NCI-H1694 (cell line): ENCODE measurements at regions not wholly inside any gene's neighbourhood (a gene's known extent, or its start where the extent isn't known, plus 50 kb on each side); places are given as distances from the start of the nearest gene placed in this dataset.

Experiments used
- DNase-seq: peaks from one replicate; lab custom pipeline; 2025; lab: John Stamatoyannopoulos, UW

DNA sequence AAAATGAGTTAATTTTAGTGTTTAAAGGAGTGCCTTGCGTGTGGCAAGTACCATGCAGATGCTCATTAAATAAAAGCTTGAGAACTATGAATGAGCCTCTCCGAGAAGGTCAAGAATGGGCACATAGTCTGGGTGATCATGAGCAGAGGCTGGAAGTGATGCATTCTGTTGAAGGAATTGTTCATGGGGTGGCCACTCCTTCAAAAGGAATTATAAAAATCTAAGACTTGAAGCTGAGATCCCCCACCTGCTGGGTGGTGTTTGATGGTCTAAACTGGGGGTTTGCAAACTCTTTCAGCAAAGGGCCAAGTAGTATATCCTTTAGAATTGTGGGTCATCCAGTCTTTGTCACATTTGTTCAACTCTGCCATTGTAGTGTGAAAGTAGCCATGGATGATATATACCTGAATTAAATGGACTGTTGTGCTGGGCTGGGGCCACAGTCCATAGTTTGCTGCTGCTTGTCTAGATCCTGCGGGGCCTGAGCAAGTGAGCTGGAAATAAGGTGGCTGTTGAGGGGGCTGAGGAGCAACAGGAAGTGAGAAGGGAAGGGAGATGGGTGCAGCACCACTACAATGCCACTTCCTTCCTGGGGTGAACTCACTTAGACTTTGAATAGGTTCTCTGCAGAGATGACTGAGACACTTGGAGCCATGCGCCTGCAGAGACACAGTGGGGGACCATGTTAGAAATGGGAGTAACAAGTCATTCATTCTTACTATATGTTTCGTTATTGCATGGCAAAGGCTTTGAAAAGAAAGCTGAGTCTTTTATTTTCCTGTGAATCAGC lies 179.0 kb downstream of the SNX19 start:
- DNase-seq: no peak

DNA sequence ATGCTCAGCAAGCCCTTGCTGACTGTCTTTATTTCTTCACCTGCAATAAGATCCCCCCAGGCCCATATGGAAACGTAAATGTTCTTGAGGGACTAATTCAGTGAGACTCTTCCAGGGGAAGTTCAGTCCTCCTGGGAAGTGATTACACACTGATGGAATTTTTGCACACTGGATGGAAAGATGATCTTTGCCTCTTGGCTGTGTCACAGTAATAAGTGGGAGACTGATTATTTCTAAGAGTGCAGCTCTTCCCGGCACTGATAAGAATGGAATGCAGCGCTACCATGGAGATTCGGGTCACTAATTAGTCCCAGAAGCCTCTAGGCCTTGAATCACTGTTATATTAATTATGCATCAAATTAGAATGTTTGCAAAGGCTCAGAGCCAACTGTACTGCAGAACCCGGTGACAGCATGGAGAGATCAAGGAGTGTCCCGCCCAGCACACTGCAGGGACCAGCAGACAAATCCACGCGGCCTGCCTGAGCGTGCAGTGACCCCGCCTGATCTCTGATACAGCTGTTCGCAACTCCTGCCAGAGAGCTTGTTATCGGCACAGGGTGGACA lies 178.3 kb downstream of the SNX19 start:
- no peak for DNase-seq

DNA sequence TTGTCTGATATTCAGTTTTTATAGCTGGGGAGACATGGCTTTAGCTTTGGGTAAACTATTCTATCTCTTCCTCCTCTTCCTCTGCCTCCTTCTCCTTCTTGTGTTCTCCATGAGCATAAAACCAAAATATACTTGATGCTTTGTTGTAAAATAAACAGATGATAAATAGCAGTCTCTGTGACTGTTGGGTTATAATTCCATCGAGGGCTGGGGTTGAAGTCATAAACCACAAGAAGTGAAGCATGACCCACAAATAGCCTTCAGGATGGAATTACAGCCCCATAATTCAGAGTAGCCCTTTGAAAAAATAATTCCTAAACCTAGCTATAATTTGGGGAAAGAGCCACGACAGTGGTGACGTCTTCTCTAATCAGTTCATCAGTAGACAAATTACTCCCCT lies 177.7 kb downstream of the SNX19 start:
- DNase-seq: no peak

DNA sequence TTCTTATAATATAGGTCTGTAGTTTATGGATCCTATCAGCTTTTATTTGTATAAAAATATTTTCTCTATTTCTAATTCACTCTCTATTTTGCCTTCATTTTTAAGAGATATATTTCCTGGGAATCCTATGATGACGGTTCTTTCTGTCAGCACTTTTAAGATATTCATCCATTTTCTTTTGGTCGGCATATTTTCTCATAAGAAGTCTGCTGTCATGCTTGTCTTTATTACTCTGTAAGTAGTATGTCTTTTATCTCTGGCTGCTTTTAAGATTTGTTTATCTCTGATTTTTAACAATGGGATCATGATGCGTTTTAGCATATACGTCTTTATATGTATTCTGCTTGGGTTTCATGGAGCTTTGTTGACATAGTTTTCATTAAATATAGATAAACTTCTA lies 175.5 kb downstream of the SNX19 start:
- no peak for DNase-seq

DNA sequence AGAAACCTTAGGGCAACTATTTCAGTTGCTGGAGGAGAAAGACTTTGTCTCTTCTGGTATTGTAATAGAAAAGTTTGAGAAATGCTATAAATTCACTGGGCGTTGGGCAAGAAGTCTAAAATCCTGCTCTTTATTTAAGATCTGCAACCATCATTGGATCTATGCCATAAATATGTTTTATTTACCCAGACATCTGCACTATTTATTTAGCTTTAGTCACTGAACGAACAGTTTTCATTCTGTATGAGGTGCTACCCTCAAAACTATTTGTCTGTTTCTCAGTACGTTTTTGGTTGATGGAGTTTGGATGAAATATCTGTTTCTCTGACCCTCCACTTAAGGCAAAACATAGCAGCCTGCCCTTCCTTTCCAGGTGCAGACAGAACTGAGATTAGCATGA lies 171.5 kb downstream of the SNX19 start:
- no peak for DNase-seq

DNA sequence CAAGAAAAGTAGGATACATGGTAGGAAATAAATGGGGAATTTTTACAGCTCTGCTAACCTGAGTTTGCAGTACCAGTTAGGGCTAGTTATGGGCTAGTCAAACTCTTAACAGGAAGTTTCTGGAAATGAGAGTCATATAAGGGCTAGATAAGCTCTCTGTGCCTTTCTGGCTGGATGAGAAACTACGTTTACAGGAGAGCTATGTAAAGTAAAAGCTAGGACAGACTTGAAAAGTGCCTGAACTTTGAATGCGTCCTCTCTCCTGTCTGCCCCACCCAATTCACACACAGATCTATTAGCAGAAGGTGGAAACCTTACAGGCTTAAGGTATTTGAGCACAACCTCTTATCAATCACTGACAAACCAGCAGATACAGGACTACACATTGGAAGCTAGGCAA lies 167.1 kb downstream of the SNX19 start:
- DNase-seq: no peak

DNA sequence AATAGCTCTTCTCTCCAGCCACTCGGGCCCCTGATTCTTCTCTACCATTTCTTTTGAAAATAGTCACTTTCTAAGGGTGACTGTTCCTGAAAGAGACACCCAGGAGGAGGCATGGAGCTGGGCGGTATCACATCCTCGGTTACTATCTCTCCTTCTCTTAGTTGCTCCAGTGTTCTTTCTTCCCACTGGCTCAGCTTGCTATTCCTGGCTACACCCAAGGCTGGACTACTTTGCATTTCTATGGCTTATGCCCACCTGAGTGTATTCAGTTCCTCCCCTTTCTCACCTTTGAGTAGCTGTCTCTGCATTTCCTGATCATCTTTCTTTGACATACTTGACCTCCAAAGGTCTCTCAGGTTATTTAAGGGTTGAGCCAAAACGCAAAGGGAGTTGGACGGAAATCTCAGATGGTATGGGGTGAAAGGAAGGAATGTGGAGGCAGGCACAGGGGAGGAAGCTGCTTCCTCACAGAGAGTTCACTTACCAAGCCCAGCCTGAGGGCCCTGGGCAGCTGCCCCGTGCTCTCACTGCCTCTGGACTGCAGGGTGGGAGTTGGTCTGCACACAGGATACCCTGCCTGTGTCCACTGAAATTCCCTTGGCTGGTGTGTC lies 155.7 kb downstream of the SNX19 start:
- no peak for DNase-seq

DNA sequence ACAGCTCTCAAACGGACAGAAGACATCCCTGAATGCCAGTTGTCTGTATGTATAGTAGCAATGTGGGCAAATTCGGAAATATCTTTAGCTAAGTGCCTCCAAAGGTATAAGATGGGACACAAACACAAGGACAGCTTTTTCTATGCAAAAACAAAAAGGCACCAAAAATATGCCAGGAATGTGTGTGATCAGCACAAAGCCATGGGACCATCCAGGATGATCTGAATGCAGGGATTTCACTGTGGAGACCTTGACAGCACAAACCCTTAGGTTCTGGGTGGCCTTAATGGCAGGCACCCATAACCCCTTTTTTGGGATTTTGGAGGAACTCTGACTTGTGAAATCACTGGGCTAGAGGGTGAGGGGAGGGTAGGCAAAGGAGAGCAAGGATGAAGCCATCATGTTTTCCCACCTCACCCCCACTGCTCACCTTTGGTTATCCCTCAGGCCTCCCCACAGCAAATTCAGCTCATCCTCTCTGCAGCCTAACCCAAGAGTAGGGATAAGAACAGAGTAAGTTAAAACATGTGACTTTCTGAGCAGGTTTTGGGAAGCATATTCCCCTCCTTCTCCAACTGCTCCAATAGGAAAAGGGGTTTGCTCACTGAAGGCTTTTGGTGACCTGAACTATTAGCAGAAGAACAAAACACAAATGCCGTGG lies 154.6 kb downstream of the SNX19 start:
- DNase-seq: no peak

DNA sequence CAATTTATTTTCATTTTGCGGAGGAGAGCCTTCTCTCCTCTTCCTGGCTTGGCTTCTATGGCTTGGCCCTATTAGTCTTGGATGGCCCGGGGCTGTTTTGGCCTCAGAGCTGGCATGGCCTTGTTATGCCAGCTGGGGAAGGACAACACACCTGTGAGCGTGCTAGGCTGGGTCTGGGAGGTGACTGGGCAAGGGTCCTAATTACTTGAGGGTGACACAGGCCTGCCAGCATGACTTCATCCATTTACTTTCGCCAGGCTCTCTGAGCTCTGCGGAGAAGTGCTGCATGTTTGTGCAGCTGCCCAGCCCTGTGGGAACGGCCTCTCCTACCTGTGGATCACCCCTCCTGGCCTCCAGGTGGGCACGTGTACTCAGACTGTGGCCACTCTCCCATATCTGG lies 153.6 kb downstream of the SNX19 start:
- no peak for DNase-seq

DNA sequence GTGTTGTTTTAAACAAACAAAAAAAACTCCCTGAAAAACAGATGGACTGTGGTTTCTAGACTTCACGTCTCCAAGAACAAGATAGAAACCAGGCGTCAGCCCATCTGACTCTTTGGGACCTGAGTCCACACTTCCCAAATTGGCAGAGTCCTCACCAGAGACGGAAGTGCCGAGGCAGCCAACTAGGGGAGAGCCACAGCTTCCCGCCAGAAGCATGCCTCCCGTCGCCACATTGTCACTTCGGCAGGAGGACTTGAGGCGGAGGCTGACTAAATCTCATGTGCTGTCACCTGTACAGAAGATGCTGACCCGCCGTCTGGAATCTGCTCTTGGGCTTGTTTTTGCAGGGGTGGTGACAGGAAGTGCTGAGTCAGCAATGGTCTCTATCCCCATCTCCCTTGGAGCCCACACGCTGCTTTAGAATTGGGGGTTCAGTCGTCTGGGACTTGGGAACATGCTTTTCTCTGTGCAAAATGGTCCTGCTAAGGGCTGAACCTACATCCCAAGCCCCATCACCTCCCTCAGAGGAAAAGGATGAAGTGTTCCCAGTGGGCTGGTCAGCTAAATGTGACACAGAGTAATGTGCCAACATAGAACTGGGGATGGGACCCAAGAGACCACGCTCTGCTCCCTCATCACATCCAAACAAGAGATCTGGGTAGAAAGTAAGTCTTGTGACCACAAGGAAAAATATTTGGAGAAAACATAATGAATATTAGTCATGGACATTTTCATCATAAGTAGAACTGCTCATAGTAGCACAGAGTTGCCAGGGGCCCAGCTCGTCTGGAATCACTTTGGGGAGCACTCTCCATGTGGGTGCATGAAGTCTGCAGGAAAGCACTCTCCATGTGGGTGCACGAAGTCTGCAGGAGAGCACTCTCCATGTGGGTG lies 152.9 kb downstream of the SNX19 start:
- DNase-seq: no peak

DNA sequence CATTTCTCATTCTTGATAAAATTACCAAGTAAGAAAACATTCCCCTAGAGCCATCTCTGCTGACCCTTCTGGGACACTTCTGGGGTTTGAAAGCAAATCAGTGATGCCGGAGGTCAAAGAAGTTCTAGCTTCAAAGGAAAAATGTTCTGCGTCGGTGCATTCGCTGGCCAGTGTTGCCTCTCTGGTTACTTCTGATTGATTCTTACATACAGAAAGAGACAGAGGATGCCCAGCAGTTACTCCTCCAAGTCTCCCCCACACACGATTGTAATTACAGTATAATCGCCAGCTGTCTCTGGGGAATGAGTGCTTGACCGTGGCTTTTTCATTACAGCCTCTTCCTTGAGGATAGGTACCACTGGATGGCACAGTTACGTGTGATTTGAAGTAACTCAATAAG lies 150.9 kb downstream of the SNX19 start:
- DNase-seq: no peak

DNA sequence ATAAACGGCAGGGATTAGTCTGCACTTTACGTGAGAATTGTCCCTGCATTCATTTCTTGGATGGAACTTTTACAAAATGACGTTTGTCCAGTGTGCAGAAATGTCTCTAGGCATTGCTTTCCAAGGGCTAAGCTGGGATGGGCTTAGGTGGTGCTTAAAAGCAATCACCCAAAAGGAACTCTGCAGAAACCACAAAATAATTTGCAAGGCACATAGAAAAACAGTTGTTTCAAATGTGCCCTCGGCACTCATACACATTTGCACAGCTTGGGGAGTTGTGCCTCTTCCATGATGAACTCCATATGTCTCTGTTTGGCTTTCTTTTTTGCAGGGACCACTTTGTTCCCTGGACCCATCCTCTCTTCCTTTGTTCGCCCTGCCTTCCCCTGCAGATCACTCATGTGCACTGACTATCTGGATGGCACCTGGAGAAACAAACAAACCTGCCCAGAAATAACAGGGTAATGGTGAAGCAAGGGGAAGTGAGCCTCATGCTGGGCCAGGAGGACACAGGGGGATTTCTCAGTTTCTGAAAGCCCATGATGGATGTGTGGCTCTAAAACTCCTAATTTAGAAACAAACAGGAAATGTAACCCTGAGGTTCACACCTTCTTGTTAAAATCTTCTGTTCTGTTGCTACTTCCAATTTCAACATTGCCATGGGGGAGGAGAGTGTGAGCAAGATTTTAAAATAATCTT lies 150.2 kb downstream of the SNX19 start:
- DNase-seq: no peak

DNA sequence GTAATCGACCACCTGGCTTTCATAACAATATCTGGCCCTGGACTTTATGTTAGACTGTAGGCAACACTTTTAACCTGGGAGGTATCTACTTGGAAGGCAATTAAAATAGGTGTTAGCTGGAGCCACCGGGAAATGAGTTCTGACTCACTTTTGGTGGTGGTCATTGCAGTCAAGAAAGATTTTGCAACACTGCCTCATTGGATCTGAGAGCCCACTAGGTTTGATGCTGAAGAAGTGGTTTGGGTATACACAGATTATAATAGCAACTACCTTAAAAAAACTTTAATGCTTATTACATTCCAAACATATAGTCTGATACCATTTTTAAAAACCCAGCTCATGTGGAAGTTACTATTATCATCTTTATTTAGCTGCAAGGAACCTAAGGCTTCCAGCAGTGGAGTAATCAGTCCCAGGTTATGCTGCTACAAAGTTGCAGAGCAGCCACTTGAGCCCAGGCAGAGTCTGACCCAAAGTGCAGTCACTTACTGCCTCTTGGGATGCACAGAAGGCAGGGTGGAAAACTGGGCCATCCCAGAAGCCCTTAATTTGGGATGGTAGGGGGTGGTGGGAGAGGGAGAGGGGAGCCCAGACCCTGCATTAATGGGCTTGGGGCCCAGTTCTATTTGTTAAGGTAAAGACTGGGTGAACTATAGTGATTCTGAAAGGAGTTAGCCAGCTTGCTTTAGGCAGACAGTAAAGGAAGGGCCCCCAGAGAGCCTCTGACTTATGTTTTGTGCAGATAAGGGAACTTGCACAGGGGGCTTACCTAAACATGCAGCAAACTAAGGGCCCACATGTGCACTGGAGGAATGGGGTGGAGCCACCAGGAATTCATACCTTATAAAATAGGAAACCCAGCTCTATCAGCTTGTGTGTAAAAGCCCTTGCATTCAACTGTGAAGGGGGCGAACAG lies 149.4 kb downstream of the SNX19 start:
- DNase-seq: no peak

DNA sequence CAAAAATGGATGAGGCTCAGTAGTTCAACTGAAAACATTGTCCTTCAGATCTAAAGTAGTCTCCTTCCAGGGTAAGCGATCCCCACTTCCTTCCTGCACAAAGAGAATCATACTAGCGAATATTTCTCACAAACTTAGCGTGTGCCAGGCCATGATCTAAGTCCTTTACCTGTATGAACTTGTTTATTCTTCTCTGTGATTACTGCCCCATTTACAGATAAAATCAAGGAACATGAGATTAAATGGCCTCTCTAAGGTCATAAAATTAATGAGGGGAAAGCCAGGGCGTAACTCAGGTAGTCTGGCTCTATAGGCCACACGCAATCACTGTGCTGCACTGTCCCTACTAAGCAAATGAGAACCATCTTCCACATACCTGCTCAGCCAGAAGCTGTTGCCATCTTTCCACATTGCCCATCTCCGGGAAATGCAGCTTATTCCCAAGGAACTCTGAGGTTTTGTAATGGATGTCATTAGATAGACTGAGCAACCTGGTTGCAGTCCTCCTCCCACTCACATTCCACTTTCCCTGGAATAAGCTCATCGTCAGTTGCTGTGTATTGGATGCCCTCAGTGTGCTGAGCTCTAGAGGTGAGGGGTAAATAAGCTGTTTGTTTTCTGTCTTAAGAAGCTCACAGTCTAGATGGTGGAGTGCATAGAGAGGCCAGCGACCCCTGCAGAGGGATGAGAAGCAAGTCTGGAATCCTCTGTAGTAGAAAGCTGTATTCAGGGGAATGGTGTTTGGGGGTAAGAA lies 146.3 kb downstream of the SNX19 start:
- no peak for DNase-seq

DNA sequence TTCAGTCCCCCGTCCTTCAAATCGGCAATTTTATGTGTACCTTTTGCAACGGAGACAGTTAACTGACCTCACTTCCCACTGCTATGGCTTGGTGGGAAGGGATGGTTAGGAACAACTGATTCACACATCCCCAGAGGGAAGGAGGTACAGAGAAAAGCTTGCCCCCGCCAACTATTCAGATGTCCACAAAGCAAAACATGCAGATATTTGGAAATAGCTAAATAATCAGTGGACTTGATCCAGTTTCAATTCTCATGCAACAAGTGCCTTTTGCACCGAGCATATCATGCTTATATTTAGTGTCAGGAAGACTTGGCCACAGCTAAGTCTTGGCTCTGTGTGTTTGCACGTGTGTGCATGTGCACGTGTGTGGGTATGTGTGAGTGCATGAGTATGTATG lies 144.6 kb downstream of the SNX19 start:
- no peak for DNase-seq

DNA sequence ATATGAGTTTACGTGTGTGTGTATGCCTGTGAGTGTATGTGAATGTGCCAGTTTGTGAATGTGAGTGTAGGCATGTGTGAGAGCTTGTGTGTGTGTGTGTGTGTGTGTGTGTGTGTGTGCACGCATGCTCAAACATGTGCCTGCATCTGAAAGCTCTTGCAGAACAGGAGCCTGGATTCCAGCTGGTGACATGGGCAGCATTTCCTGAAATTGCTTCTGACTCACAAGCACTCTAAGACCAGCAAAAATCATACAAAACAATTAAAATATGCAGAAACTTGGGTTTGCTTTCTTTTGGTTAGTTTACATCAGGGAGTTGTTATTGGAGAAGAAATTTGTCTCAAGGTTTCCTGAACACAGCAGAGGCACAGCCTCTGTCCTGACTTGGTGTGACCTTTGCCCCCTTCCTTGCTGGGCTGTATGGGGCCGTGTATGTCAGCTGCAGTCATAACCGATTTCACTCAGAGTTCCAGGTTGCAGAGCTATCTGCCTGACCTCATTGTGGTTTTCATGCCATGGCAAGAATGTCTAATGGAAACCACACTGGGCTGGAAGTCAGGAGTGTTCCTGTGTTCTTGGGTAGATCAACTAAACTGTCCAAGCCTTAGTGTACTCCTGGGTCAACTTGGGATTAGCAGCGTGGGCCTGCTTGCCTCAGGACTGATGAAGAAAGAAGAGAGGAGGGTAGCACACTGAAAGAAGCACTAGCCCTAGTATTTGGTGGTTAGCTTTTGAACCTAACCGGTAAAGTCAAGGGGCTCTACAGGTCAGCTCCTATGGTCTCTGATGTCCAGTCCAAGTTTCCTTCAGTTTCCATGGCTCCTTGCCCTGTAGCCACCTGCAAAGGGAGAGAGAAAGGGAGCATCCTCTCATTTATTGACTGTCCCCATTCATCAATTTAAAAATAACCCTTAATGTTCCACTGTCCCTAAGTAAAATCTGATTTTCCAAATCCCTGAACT lies 143.7 kb downstream of the SNX19 start:
- no peak for DNase-seq

DNA sequence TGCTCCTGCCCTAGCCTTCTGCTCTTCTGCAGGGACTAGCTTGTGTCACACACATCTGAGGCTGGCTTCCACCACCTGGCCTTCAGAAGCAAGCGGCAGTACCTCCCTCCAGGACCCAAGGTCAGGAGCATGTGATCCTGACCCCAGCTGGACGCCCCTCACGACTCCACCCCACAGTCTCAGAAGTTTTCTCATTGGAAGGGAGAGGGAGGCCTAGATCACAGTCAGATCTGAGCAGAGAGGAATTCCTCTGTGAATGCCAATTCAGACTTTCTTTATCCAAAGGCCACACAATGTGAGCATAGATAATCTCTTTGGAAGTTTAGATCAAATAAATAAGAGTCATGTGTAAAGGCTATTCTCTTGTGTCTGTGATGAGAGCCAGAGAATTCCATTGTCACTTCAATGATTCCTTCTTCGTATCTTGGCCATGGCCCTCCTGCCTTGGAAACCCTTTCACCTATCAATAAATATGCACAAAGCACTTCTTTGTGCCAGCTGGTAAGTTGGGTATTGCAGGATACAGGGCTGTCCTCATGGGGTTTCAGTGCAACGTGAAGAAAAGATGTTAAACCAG lies 142.9 kb downstream of the SNX19 start:
- DNase-seq: no peak

DNA sequence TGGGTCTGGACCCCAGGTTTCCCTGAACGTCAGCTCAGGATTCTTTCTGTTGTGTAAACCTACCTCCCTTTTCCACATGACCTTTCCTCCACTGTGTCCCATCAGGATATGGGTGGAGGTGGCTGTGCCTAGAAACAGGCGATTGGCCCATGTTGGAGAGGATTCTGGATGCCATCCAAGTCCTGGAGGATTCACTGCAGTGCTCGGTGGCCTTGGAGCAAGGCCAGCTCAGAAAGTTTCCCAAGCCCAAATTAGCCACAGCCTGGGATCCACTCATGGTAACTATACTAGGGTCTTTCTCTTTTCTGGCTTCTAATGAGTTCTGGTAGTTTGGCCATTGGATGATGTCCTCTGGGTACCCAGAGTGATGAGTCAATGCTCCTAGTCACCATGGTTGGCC lies 141.6 kb downstream of the SNX19 start:
- no peak for DNase-seq
